Adrenal gland (tissue), 9 donors: ENCODE measurements at regions not wholly inside any gene's neighbourhood (a gene's known extent, or its start where the extent isn't known, plus 50 kb on each side); places are given as distances from the start of the nearest gene placed in this dataset.

Source experiments
- DNase-seq, 7 donors: peaks; one replicate each; pipeline ENCODE4 v3.0.0-alpha.2; 2019 to 2020
- H3K27ac ChIP-seq, 5 donors: fragments of 200-600 bp; sonication (generic) in 4 of 5; 1 replicate in 3 of 5; 2 replicates in 2 of 5; pipeline versions ENCODE4 v1.5.1 to v1.8.0; 2016 to 2020; ENCODE audit warnings: mild to moderate bottlenecking in 1 of 5
- H3K27me3 ChIP-seq: fragments of 200-600 bp; 2 replicates; pipeline ENCODE4 v1.8.0; 2021
- H3K36me3 ChIP-seq, 2 donors: fragments of 200-600 bp; replicated peaks in 1 of 2; 1 replicate in 1 of 2; 2 replicates in 1 of 2; pipeline versions ENCODE4 v1.5.1 to v1.8.0; 2018 to 2022
- H3K4me1 ChIP-seq, 2 donors: fragments of 200-600 bp; replicated peaks in 1 of 2; 1 replicate in 1 of 2; 2 replicates in 1 of 2; pipeline versions ENCODE4 v1.5.1 to v1.8.0; 2018 to 2021
- H3K4me3 ChIP-seq, 4 donors: fragments of 200-600 bp; sonication (generic) in 3 of 4; one replicate each; pipeline ENCODE4 v1.5.1; 2016 to 2018
- H3K9me3 ChIP-seq, 3 donors: fragments of 200-600 bp; sonication (generic) in 1 of 3; replicated peaks in 1 of 3; 1 replicate in 2 of 3; 2 replicates in 1 of 3; pipeline versions ENCODE4 v1.5.1 to v1.8.0; 2016 to 2021
- POLR2A ChIP-seq, 2 donors: fragments of 450-650 bp; IDR thresholded peaks; one replicate each; pipeline ENCODE4 v1.6.1; 2017; ENCODE audit warnings: antibody characterized with exemption in 2 of 2, mild to moderate bottlenecking in 2 of 2, moderate library complexity in 1 of 2
- WGBS, 4 donors: extraction: QIAGEN DNeasy Blood & Tissue Kit in 2 of 4; methylation state at CpG; one replicate each; pipeline versions ENCODE4 v1.1.5 to v1.1.7; 2013 to 2017; 5-methylcytosine and 5-hydroxymethylcytosine counted together
- intact Hi-C, 2 donors: fragments of 100-400 bp; cut with DNase I; formaldehyde crosslinking; loops; one replicate each; pipeline versions ENCODE4 v1.14.1 to v1.15.0; 2022 to 2023
- TF ChIP-seq, protein P1 (sequence below), 6 experiments: fragments of 450-650 bp in 4 of 6; fragments of 200-600 bp in 2 of 6; sonication (generic) in 1 of 6; IDR thresholded peaks; 1 replicate in 5 of 6; 2 replicates in 1 of 6; pipeline versions ENCODE4 v1.5.1 to v1.8.0; 2016 to 2021; ENCODE audit warnings: antibody characterized with exemption in 6 of 6, mild to moderate bottlenecking in 2 of 6, moderate library complexity in 1 of 6
- donor health status: healthy with polysubstance abuse.
- donor health status: Bipolar disorder and iron deficiency.
- donor health status: DM: yes; HTN: yes; CAD: no.
- donor health status: DM: no; HTN: no; CAD: no.
- donor health status: DM: no; HTN: no; CAD: no.

DNA sequence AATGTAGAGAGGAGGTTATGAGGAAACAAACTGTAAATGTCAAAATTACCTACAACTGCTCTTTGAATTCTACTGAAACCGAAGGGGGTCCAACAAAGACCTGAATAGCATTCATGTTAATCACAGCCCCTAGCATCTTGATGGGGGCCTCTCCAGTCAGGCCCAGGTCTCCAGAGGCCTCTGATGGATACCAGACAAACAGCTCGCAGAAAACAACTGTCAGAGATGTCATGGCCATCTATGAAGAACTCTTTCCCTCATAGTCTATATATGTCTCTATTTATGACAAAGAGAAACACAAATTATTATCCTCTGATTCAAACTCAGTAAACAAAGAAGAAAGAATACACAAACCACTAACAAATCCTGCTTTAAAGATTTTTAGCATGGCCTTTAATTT is 432.6 kb downstream of the CAAP1 start:
- H3K27me3 ChIP-seq, result no peaks in the 10 kb centered on the region
- no peaks in the 10 kb centered on the region for H3K9me3 ChIP-seq
- no peak overlapping the region for H3K27ac ChIP-seq
- TF ChIP-seq, protein P1, sequence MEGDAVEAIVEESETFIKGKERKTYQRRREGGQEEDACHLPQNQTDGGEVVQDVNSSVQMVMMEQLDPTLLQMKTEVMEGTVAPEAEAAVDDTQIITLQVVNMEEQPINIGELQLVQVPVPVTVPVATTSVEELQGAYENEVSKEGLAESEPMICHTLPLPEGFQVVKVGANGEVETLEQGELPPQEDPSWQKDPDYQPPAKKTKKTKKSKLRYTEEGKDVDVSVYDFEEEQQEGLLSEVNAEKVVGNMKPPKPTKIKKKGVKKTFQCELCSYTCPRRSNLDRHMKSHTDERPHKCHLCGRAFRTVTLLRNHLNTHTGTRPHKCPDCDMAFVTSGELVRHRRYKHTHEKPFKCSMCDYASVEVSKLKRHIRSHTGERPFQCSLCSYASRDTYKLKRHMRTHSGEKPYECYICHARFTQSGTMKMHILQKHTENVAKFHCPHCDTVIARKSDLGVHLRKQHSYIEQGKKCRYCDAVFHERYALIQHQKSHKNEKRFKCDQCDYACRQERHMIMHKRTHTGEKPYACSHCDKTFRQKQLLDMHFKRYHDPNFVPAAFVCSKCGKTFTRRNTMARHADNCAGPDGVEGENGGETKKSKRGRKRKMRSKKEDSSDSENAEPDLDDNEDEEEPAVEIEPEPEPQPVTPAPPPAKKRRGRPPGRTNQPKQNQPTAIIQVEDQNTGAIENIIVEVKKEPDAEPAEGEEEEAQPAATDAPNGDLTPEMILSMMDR (IDR thresholded peaks at IDR 0.05), result no peak
- TF ChIP-seq POLR2A (IDR thresholded peaks at IDR 0.05), result no peak
- 55 to 65% (median 62%) methylated on average over 2 of the region's 2 CpGs for WGBS, 4 donors
- no peak for DNase-seq
- intact Hi-C loops, result no loop called here
- no peak overlapping the region for H3K4me3 ChIP-seq
- no peaks in the 10 kb centered on the region for H3K4me1 ChIP-seq
- no peaks in the 10 kb centered on the region for H3K36me3 ChIP-seq

DNA sequence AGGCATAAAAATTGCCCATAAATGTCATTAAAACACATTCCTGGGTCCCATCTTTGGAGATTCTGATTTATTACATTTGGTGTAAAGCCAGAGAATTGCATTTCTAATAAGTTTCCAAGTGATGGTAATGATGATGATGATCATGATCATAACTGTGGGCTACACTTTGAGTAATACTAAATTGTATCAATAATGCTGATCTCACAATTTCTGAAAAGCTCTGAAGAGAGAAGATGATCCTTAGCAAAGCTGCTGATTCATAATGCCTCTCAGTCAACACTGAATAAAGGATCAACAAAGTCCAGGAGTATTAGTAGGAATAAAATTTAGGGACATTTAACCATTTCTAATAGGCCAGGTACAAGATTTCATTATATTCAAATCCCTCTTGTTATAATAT is 434.5 kb downstream of the CAAP1 start:
- Histone ChIP-seq H3K36me3 (no peaks in the 10 kb centered on the region), H3K27ac (no peak overlapping the region), H3K4me1 (no peaks in the 10 kb centered on the region), H3K4me3 (no peak overlapping the region), H3K27me3 (no peaks in the 10 kb centered on the region), H3K9me3 (no peaks in the 10 kb centered on the region)
- no peak for TF ChIP-seq POLR2A (IDR thresholded peaks at IDR 0.05)
- TF ChIP-seq, protein P1 (IDR thresholded peaks at IDR 0.05), result no peak
- intact Hi-C loops, result no loop called here
- no peak for DNase-seq

- no peaks in the 10 kb centered on the region for H3K36me3 ChIP-seq
- H3K4me1 ChIP-seq, result no peaks in the 10 kb centered on the region
- H3K27ac ChIP-seq, result no peak overlapping the region
- 50 to 63% (median 56%) methylated on average over 3 of the region's 3 CpGs for WGBS, 4 donors
- intact Hi-C loops, result no loop called here
- TF ChIP-seq POLR2A (IDR thresholded peaks at IDR 0.05), result no peak
- TF ChIP-seq, protein P1 (IDR thresholded peaks at IDR 0.05), result no peak
- H3K9me3 ChIP-seq, result no peaks in the 10 kb centered on the region
- no peak for DNase-seq
- H3K4me3 ChIP-seq, result no peak overlapping the region
- H3K27me3 ChIP-seq, result no peaks in the 10 kb centered on the region
Measured at GRCh38 chr9:26457151-26457550, 435.5 kb downstream of the CAAP1 start.

GRCh38 chr9:26439061-26439624 is 453.5 kb downstream of the CAAP1 start:
- 80 to 83% (median 82%) methylated on average over 3 of the region's 3 CpGs for WGBS, 4 donors
- no peaks in the 10 kb centered on the region for H3K27me3 ChIP-seq
- intact Hi-C loops, result no loop called here

More at GRCh38 chr9:26439061-26439624, 453.5 kb downstream of the CAAP1 start:
- no peak for DNase-seq
- no peak for TF ChIP-seq POLR2A (IDR thresholded peaks at IDR 0.05)
- TF ChIP-seq, protein P1 (IDR thresholded peaks at IDR 0.05), result no peak
- H3K4me3 ChIP-seq, result no peak overlapping the region
- H3K4me1 ChIP-seq, result no peaks in the 10 kb centered on the region
- no peaks in the 10 kb centered on the region for H3K36me3 ChIP-seq
- no peaks in the 10 kb centered on the region for H3K9me3 ChIP-seq
- H3K27ac ChIP-seq, result no peak overlapping the region
